Activated CD8-positive, alpha-beta memory T cell treated with anti-CD3 and anti-CD28 coated beads for 1 hour (primary cell): ENCODE measurements at regions not wholly inside any gene's neighbourhood (a gene's known extent, or its start where the extent isn't known, plus 50 kb on each side); places are given as distances from the start of the nearest gene placed in this dataset.
"Not testable (repeated sequence)": the region's sequence is repeated elsewhere in the genome, so short reads cannot be mapped to it uniquely, and the experiment has no call there.

Experiments used
- DNase-seq, 2 donors: peaks; one replicate each; pipeline ENCODE4 v3.0.0-alpha.2; 2020; ENCODE audit warnings: low read depth in 1 of 2; ENCODE audit errors: extremely low read depth in 1 of 2

DNA sequence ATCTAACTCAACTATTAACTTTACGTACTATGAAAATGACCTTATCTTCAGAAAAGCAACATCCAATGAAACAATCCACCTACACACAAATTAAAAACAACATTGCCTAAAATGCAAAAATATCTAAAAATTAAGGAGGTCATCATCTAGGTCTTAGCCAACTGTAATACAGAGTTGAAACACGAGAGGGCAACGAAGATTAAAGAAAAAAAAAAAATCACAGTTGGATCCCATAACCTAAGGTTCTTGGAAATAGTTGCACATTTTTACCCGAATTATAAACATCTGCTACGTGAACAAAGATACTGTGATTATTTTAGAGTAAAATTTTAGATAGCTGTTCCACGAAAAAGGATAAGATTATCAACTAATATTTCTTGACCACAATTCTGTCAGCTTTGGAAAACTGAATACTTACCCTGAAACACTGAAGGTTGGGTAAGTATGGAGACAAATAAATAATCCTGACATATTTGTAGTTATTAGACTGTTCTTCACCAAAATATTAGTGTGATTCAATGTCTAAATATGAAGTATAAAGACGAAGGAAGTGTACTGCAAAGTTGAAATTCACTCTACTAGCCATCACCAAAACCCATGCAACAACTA is 88.0 kb upstream of the AK4 start:
- no peak for DNase-seq

DNA sequence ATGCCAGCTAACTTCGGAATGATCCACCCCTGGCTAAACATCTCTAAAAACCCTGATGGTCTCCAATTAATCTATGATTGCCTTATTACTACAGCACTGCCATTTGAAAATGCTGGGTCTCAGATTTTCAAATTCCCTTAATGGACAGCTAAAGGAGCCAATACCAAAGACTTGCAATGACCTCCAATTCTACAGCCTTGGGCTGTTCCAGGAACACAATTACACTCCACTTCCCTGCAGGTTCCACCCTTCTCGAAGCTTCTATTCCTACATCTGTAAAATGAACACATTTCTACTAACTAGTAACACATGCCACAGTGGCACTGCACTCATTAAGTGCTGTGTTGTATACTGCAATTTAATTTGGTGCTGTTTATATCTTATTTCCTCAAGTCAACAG is 85.7 kb upstream of the AK4 start:
- DNase-seq: no peak

DNA sequence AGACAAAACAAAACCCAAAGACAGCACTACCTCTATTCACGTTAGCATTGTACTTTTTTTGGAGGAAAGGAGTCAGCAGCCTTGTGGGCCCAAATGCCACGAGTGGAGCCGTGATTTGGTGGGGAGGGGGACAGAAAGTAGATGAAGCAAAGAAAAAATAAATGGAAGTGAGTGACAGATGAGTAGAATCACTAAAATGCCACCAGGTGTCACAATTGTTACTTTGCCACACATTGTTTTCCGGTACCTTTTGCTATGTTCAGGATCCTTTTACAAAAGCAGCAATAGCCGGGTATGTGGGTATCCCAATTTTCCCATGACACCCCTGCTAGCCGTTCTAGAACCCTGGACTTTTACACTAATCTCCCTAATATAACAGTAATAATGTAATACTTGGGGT is 85.0 kb upstream of the AK4 start:
- DNase-seq: no peak

DNA sequence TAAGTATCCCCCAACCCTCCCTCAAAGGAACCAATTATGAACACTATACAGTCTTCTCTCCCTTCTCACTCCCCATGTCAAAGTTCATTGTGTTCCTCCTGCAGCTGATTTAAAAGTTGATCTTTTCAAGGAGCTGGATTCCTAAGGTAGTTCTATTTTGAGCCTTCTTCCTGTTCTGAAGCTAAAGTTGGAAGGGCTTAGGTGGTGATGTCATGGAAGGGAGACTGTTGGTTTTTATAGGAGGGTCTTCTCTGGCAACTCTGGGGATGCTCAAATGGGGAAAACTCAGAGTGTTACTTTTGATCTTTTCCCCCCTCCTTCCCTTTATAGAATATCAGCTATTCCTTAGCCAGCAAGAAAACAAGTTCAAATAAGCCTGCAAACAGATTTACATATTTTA is 83.0 kb upstream of the AK4 start:
- no peak for DNase-seq

DNA sequence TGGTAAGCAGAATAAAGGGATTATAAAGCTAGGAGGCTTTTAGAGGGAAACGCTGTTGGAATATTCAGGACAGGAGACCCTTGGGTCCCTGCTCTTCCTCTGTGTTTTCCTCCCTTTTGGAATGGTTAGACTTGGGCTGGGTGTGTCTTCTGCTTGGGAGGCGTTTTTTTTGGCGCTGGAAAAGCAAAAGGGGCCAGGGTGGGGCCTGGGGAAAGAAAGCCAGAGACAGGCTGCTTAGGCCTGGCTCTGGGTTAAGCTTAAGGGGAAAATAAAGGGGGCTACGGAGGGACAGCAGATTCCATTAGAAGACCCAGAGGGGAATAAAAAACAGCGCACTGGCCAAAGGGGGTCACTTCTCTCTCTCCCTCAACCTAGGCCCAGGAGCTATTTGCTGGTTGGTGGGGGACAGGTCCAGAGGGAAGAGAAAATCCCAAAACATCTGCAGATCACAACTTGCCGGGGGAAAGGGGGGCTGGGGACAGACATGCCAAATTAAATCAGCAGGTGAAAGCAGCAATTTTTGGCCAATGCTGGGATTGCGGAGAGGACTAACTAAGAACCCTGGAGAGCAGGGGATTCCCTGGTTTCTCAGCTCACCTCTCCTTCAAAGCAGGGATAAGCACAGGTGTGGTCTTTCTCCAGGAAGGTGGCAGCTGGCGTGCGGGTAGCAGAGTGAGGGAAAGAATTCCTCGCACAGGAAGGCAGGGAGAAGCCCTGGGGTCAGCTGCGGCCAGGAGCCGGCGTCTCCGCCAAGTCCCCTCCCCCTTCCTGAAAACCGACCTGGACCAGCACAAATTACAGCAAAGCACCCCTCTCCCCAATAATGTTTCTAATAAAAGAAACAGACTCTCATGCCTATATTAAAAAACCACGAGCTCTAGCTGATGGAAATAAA is 82.2 kb upstream of the AK4 start:
- DNase-seq: no peak

DNA sequence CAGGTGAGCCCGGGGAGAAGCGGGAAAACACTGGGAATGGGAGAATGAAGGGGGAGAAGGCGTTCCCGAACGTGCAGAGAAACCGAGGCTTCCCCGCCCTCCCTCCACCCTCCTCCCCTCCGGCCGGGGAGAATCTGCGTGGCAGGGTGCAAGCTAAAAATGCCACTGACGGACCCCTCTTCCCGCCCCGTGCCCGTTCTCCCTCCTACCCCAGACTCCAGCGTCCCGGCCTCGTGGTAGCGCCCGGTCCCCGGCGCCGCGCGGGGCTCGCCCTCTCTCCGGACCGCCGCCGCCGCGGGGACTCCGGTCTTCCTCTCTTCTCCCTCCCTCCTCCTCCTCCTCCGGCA is 81.6 kb upstream of the AK4 start:
- no peak for DNase-seq

DNA sequence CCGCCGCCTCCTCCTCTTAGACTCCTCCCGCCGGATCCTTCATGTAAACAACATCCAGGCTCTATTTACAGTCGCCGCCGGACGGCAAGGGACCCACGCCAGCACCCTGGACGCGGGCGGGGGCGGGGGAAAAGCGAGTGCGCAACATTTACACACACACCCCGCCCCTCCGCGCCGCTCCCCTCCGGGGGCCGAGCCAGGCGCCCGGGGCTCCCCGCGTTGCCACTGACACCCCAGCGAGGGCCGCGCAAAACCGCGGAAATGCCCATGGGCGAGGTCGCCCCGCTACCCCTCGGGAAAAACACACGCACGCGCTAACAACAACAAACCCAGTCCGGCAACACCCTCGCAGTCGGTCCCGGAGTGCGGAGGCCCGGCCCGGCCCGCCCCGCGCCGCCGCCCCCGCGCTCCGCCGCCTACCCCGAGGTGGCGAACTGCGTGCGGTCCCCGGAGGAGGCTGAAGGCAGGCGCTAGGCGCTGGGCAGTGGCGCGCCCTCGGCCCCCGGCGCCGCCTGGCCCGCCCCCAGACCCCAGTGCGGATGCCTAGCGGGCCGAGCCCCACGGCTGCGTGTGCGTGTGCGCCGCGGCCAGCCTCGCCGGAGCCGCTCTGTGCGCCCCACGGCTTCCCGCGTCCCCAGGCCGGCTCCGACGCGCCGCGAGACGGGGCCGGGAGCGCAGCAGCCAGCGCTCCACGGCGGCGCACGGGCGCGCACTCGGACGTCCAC is 81.1 kb upstream of the AK4 start:
- peak; percentile 43 to 67 for DNase-seq

DNA sequence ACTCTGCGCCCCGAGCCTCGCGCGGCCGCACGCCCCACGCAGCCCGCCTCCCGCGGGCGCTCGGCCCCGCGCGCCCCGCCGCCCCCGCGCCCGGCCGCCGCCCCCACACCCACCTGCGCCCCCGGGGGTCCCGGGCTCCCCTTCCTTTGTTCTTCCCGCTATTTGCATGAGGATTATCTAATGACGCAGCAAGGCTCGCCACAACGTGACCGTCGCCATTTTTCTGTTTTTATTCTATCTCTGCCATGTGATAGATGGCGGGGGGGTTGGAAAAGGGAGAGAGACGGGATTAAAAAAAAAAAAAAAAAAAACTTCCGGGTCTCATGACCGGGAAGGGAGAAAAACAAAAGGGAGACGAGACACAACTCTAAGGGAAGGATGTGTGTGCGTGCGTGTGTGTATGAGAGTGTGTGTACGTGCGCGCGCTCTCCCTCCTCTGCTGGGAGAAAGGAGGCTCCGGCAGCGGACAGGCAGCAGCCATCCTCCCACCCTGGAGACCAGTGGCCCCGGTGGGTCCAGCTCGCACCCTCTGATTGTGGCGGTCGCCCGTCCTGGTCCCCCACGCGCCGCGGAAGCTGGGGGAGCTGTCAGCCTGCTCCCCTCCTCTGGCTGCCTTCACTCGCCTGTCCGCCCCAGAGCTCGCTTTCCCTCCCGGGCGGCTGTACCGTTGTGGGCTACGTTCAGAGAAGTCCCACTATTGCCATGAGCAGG is 80.4 kb upstream of the AK4 start:
- peak in 1 of 2 donors; percentile 22 for DNase-seq

DNA sequence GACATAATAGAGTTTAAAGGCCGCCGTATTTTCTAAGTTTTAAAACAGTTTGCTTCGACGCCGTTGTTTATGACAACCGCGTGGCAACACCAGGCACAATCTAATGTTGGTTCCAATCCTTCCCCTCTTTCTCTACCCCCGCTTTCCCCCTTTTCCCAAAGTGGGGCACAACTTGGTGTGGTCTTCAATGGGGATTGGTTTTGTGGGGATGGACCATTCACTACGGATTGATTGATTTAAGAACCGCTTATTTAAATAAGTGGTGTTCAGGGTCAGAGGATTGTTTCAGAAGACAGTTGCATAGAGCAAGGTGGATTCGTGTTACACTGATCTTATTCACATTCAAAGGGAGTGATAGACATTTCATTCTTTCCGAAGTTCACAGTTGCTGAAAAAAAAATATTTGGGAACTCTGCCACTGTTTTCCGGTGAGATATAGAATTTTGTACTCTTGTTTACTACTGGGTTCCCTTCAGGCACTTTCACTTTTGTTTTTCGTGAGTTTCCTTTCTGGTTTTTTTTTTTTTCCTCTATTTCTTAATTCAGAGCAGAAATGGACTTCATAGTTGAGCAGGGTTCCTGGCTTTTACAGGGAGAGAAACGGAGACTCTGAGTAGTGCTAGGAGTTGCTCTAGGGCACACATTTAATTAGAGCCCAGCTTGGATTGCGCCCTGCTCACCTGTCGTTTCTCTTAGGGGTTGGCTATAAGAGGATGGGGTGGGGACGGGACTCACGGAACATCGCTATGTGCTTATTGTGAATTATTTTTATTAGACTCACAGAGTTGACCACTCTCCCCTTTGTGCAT is 79.6 kb upstream of the AK4 start:
- no peak for DNase-seq

DNA sequence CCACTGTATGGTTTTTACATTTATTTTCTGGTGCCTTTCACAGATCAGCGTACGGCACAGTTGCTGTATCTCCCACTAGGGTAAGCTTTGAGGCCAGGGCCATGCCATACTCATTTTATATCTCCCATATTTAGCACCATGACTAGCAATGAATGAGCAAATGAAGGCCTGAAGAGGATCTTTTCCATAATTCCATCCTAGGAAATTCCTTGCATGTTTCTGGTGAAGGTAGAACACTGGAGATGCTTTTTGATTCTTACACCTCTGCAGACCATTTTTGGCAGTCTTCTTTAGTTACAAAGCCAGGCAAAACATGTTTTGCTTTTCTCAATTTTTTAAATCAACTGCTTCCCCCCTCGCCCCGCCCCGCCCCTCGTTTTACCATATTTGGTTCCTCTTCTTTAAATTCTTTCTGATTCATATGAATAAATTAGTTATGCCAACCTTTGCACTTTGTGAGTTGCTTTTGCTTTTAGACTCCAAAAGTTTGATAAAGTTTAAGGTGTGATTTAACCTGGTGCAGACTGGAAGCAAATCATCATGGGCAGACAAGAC is 78.9 kb upstream of the AK4 start:
- DNase-seq: peak in 1 of 2 donors; percentile 24

DNA sequence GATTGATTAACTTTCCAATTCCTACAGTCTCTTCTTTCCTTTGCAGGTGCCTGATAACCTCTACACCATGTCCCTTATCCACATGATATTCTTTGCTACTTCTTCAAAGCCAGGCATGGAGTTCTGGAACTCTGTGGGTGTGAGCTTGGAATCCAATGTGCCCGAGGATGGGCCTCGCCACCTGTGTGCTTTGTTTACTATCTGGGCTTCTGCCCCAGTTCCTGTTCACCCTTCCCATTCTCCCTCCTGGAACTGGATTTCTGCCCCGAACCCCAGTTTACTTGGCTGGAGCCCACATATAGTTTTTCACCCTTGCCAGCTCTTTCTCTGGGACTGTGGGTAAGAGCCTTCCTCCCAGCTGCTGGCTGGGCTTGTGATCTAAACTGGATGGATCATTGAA is 75.2 kb upstream of the AK4 start:
- DNase-seq: no peak

DNA sequence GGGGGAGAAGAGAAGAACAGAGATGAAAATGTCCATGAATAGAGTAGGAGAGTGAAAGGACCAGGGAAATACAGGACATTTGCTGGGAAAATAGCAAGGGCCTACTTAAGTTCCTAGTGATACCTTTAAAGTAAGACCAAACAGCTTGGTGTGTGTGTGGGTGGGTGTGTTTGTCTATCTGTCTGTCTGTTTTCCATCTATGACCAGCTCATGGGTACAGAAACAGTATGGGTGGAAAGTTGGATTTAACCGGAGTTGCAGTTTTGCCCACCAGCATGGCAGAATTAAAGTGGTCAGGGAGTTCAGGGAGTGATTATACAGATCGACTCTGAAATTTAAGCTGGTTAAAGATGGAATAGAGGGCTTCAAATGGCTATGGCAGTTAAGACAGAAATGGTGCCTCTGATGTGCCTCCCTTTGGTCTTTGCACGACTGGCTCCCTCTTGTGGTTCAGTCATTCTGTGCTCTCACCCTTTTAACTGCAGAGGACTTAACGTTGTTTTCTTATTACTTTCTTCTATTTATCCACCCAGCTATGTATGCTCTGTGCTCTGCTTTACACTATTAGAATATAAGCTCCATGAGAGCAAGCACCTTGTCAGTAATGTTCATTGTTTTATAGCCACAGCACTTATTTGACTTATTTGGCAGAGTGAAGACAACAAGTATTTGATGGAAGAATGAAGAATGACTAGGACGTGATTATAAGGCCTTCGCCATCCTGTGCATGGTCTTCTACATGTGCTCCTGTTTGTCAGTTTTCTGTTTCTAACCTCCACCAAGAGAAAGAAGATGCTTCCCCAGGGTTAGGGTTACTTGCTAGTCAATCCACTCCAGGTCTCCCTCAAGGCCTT is 72.7 kb upstream of the AK4 start:
- peak; percentile 36 to 44 for DNase-seq

DNA sequence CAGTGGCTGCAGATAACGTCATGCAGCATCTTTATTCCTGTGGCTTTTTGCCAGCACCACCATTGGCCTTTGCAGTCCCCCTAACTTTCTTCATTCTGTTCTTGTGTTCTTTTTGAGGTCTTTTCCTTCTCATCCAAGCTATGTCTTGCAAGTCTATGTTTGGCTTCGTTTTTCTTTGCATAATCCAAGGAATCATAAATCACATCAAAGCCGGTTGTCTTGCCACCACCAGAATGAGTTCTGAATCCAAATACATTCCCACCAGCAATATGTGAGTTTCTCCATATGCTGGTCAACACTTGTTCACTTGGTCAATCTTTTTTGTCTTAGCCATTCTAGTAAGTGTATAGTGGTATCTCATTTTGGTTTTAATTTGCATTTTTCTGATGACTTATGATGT is 70.6 kb upstream of the AK4 start:
- DNase-seq: no peak

DNA sequence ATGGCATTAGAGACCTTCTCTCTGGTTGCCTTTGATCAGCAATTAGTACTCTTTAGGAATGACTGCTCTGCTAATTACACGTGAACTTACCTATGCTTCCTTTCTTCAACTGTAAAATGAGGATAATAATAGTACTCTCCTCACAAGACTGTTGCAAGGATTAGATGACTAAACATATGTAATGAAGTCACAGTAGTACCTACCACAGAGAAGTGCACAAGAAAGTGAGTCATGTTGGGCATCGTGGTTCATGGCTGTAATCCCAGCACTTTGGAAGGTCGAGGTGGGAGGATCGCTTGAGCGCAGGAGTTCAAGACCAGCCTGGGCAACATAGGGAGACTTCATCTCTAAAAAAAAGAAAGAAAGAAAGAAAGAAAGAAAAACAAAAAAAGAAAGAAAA is 68.1 kb upstream of the AK4 start:
- DNase-seq: no peak

DNA sequence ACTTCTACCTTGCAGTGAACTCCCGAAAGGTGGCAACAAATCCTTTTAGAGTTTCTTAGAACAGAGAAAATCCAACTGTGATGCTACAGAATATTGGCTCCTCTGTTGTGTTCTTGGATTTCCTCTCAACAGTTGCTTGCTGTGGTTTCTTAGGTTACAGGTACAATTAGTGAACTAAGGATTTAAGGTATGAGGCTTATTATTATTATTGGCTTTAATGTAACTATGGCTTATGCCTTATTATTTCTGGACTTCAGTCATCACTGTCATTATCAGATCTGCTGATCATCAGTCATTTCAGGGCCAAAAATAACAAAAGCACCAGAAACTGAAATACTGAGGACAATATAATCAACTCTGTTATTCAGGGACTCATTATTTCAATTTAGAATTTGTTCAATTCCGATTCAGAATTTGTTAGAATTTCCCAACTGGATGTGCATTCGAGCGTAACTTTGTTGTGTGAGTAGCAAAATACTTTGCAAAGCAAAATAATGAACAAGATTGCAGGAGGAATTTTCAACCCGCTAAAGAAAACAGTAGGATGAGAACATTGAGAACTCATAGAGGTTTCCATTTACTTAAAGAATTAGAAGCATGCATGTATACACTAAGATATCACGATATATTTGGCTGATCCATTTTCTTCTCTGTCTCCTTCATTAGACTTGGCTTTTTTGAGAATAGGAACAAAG is 65.5 kb upstream of the AK4 start:
- DNase-seq: no peak

DNA sequence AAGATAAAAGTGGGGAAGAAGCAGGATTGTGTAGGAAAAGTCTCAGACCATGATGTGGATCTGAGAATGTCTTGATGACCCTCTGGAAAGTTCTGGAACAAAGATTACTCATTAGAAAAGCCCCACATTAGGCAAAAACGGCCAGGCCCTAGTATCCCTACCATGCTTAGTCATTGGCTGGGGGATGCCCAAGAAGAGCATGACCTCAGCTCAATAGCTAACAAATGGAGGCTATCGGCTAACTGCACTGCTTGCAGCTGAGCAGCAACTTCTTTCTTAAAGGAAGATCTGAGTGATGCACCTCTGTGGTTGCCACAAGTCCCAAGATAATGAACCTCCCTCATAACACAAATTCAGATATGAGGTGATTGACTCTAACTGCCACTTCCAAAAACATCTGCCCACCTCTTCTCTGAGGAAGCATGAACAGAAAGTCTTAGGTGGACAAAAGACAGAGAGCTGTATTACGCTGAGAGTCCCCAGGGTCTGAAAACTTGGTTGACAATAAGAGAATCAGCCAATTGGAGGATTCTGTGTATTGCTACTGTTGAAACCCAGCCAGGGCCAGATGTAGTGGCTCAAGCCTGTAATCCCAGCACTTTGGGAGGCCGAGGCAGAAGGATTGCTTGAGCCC is 64.6 kb upstream of the AK4 start:
- no peak for DNase-seq

DNA sequence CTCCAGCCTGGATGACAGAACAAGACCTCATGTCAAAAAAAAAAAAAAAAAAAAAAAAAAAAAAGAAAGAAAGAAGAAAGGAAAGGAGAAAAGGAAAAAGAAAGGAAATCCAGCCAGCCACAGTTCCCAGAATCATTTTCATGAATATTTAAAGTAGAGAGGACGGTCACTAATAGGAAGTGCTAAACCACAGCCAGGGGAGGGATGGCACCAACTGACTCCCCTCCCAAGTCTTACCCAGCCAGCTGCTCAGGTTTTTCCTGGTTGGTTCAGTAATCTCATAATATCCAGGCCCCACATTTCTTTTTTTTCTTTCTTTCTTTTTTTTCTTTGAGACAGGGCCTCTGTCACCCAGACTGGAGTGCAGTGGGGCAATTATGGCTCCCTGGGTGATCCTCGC is 63.9 kb upstream of the AK4 start:
- no peak for DNase-seq

DNA sequence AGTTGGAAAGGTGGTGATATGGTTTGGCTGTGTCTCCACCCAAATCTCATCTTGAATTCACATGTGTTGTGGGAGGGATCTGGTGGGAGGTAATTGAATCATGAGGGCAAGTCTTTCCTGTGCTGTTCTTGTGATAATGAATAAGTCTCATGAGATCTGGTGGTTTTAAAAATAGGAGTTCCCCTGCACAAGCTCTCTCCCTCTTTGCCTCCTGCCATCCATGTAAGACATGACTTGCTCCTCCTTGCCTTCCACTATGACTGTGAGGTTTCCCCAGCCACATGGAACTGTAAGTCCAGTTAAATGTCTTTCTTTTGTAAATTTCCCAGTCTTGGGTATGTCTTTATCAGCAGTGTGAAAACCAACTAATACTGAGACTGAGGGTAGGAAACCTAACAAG is 60.5 kb upstream of the AK4 start:
- not testable (repeated sequence) for DNase-seq
